Karpas-422 (cell line): ENCODE measurements at regions not wholly inside any gene's neighbourhood (a gene's known extent, or its start where the extent isn't known, plus 50 kb on each side); places are given as distances from the start of the nearest gene placed in this dataset.
"Not testable (repeated sequence)": the region's sequence is repeated elsewhere in the genome, so short reads cannot be mapped to it uniquely, and the experiment has no call there.

ENCODE experiments used
- DNase-seq: peaks from one replicate; pipeline ENCODE4 v3.0.0-alpha.2; 2015
- H2AFZ ChIP-seq: fragments of 200-600 bp; sonication (generic); 2 replicates; pipeline ENCODE4 v1.6.1; 2014; ENCODE audit warnings: antibody characterized with exemption, low read length, mixed read lengths
- H3K27ac ChIP-seq: fragments of 200-600 bp; sonication (generic); 2 replicates; pipeline ENCODE4 v1.5.1; 2014; ENCODE audit warnings: mild to moderate bottlenecking, low read length, moderate library complexity
- H3K27me3 ChIP-seq: fragments of 200-600 bp; sonication (generic); 2 replicates; pipeline ENCODE4 v1.6.1; 2014; ENCODE audit warnings: low read length, mixed read lengths
- H3K36me3 ChIP-seq: fragments of 200-600 bp; sonication (generic); 2 replicates; pipeline ENCODE4 v1.6.1; 2014; ENCODE audit warnings: low read length, mixed read lengths; ENCODE audit not compliant: insufficient read depth
- H3K4me1 ChIP-seq: fragments of 200-600 bp; sonication (generic); 2 replicates; pipeline ENCODE4 v1.6.1; 2014; ENCODE audit warnings: mild to moderate bottlenecking, low read length, mixed read lengths
- H3K4me2 ChIP-seq: fragments of 200-600 bp; sonication (generic); 2 replicates; pipeline ENCODE4 v1.6.1; 2014; ENCODE audit warnings: low read length, low read depth, mild to moderate bottlenecking; ENCODE audit not compliant: poor library complexity, severe bottlenecking
- H3K4me3 ChIP-seq: fragments of 200-600 bp; sonication (generic); 2 replicates; pipeline ENCODE4 v1.5.1; 2014; ENCODE audit warnings: mild to moderate bottlenecking, antibody characterized with exemption, low read length, mixed read lengths
- H3K79me2 ChIP-seq: fragments of 200-600 bp; sonication (generic); 2 replicates; pipeline ENCODE4 v1.6.1; 2014; ENCODE audit warnings: mild to moderate bottlenecking, low read length, mixed read lengths
- H3K9ac ChIP-seq: fragments of 200-600 bp; sonication (generic); 2 replicates; pipeline ENCODE4 v1.6.0; 2014; ENCODE audit warnings: low read length
- H3K9me2 ChIP-seq: fragments of 200-600 bp; sonication (generic), shearing (Covaris generic); replicated peaks from 2 replicates; pipeline ENCODE4 v1.6.0; 2014; ENCODE audit warnings: mild to moderate bottlenecking, low read length, moderate library complexity; ENCODE audit not compliant: insufficient read depth
- H3K9me3 ChIP-seq: fragments of 300-700, 200-600 bp; sonication (generic); 2 replicates; pipeline ENCODE4 v1.6.1; 2014; ENCODE audit warnings: low read length, mixed read lengths
- H4K20me1 ChIP-seq: fragments of 200-600 bp; sonication (generic); 2 replicates; pipeline ENCODE4 v1.6.1; 2014; ENCODE audit warnings: mild to moderate bottlenecking, antibody characterized with exemption, low read length, low read depth; ENCODE audit not compliant: insufficient read depth

- H3K4me3 ChIP-seq, result peak overlapping the region; percentile 56
- H3K4me2 ChIP-seq, result peak overlapping the region; percentile 79
- H2AFZ ChIP-seq, result no peak overlapping the region
- H3K4me1 ChIP-seq, result peaks cover 84% of the 10 kb centered on the region
- H3K27ac ChIP-seq, result peak overlapping the region; percentile 98
- DNase-seq, result no peak
- no peaks in the 10 kb centered on the region for H3K79me2 ChIP-seq
- H3K9ac ChIP-seq, result peak overlapping the region; percentile 57
- H3K9me3 ChIP-seq, result no peaks in the 10 kb centered on the region
- no peaks in the 10 kb centered on the region for H4K20me1 ChIP-seq
- H3K9me2 ChIP-seq, result no peaks in the 10 kb centered on the region
- no peaks in the 10 kb centered on the region for H3K27me3 ChIP-seq
- H3K36me3 ChIP-seq, result no peaks in the 10 kb centered on the region
These were observed 273.9 kb downstream of the PDCD6IP start for GRCh38 chr3:34072297-34072696.

- H2AFZ ChIP-seq, result 0 out of 2 replicates have a peak overlapping the region, but pooled peaks have one; percentile 51
These were observed 274.7 kb downstream of the PDCD6IP start for GRCh38 chr3:34073111-34073510.

GRCh38 chr3:34073961-34074360 lies 275.5 kb downstream of the PDCD6IP start:
- no peaks in the 10 kb centered on the region for H3K27me3 ChIP-seq
- no peaks in the 10 kb centered on the region for H3K9me2 ChIP-seq
- peaks cover 86% of the 10 kb centered on the region for H3K4me1 ChIP-seq
- peak; percentile 78 for DNase-seq
- H3K79me2 ChIP-seq, result no peaks in the 10 kb centered on the region
- peak overlapping the region; percentile 98 for H3K27ac ChIP-seq
- no peaks in the 10 kb centered on the region for H4K20me1 ChIP-seq
- H3K9ac ChIP-seq, result peak overlapping the region; percentile 59
- H3K36me3 ChIP-seq, result no peaks in the 10 kb centered on the region
- no peaks in the 10 kb centered on the region for H3K9me3 ChIP-seq
- peak overlapping the region; percentile 31 for H3K4me3 ChIP-seq
- 0 out of 2 replicates have a peak overlapping the region, but pooled peaks have one; percentile 49 for H2AFZ ChIP-seq
- peak overlapping the region; percentile 79 for H3K4me2 ChIP-seq

More at GRCh38 chr3:34073111-34073510, 274.7 kb downstream of the PDCD6IP start:
- no peaks in the 10 kb centered on the region for H3K36me3 ChIP-seq
- H3K27me3 ChIP-seq, result no peaks in the 10 kb centered on the region
- H3K4me2 ChIP-seq, result peak overlapping the region; percentile 79
- H3K4me3 ChIP-seq, result peak overlapping the region; percentile 56
- no peaks in the 10 kb centered on the region for H3K9me3 ChIP-seq
- DNase-seq, result peak; percentile 92
- H3K4me1 ChIP-seq, result peaks cover 84% of the 10 kb centered on the region
- no peaks in the 10 kb centered on the region for H4K20me1 ChIP-seq
- peak overlapping the region; percentile 98 for H3K27ac ChIP-seq
- peak overlapping the region; percentile 59 for H3K9ac ChIP-seq
- no peaks in the 10 kb centered on the region for H3K9me2 ChIP-seq
- no peaks in the 10 kb centered on the region for H3K79me2 ChIP-seq

- H3K4me3 ChIP-seq, result no peak overlapping the region
- H3K4me2 ChIP-seq, result no peak overlapping the region
- no peak for DNase-seq
- H2AFZ ChIP-seq, result no peak overlapping the region
- H3K27ac ChIP-seq, result no peak overlapping the region
- no peak overlapping the region for H3K9ac ChIP-seq
- no peaks in the 10 kb centered on the region for H3K36me3 ChIP-seq
- no peaks in the 10 kb centered on the region for H3K27me3 ChIP-seq
- no peaks in the 10 kb centered on the region for H3K9me2 ChIP-seq
- no peaks in the 10 kb centered on the region for H3K79me2 ChIP-seq
- no peaks in the 10 kb centered on the region for H4K20me1 ChIP-seq
- no peaks in the 10 kb centered on the region for H3K9me3 ChIP-seq
- peaks cover 73% of the 10 kb centered on the region for H3K4me1 ChIP-seq
These were observed 277.5 kb downstream of the PDCD6IP start for GRCh38 chr3:34075975-34076374.

- Histone ChIP-seq H3K27ac (peak overlapping the region; percentile 73), H3K4me1 (peaks cover 57% of the 10 kb centered on the region), H3K27me3 (no peaks in the 10 kb centered on the region), H3K9ac (peak overlapping the region; percentile 38), H4K20me1 (no peaks in the 10 kb centered on the region), H3K9me2 (no peaks in the 10 kb centered on the region), H3K36me3 (no peaks in the 10 kb centered on the region), H3K79me2 (no peaks in the 10 kb centered on the region), H3K4me3 (peak overlapping the region; percentile 48; the same call in 1 of the 2 replicates), H2AFZ (peak overlapping the region; percentile 26; the same call in 1 of the 2 replicates), H3K4me2 (peak overlapping the region; percentile 67), H3K9me3 (no peaks in the 10 kb centered on the region)
- peak; percentile 68 for DNase-seq
These were observed 279.2 kb downstream of the PDCD6IP start for GRCh38 chr3:34077417-34078195.

GRCh38 chr3:34078418-34078817 lies 280.0 kb downstream of the PDCD6IP start:
- peak overlapping the region; percentile 31; the same call in 1 of the 2 replicates for H3K9ac ChIP-seq
- H3K27ac ChIP-seq, result peak overlapping the region; percentile 73
- H3K79me2 ChIP-seq, result no peaks in the 10 kb centered on the region
- no peak overlapping the region for H3K4me3 ChIP-seq
- no peaks in the 10 kb centered on the region for H4K20me1 ChIP-seq
- peak overlapping the region; percentile 67 for H3K4me2 ChIP-seq
- H3K9me2 ChIP-seq, result no peaks in the 10 kb centered on the region
- peaks cover 49% of the 10 kb centered on the region for H3K4me1 ChIP-seq
- peak; percentile 34 for DNase-seq
- peak overlapping the region; percentile 60; the same call in 1 of the 2 replicates for H2AFZ ChIP-seq
- H3K27me3 ChIP-seq, result no peaks in the 10 kb centered on the region
- H3K36me3 ChIP-seq, result no peaks in the 10 kb centered on the region
- H3K9me3 ChIP-seq, result no peaks in the 10 kb centered on the region

GRCh38 chr3:34079849-34080248 lies 281.4 kb downstream of the PDCD6IP start:
- H3K4me3 ChIP-seq, H3K9me3 ChIP-seq, H3K27ac ChIP-seq, H3K9ac ChIP-seq, H3K27me3 ChIP-seq, H3K9me2 ChIP-seq, H3K79me2 ChIP-seq, H3K4me2 ChIP-seq, H4K20me1 ChIP-seq, H3K36me3 ChIP-seq, DNase-seq, H2AFZ ChIP-seq: not testable (repeated sequence)
- peaks cover 37% of the 10 kb centered on the region for H3K4me1 ChIP-seq

GRCh38 chr3:34090379-34090778 lies 291.9 kb downstream of the PDCD6IP start:
- not testable (repeated sequence) for H3K36me3 ChIP-seq

More at GRCh38 chr3:34090379-34090778, 291.9 kb downstream of the PDCD6IP start:
- H3K4me2 ChIP-seq, H3K27me3 ChIP-seq, H3K9me2 ChIP-seq, DNase-seq, H3K9ac ChIP-seq, H2AFZ ChIP-seq, H3K4me1 ChIP-seq, H3K4me3 ChIP-seq, H3K9me3 ChIP-seq, H4K20me1 ChIP-seq, H3K27ac ChIP-seq, H3K79me2 ChIP-seq: not testable (repeated sequence)
